K562 (cell line): ENCODE measurements at regions not wholly inside any gene's neighbourhood (a gene's known extent, or its start where the extent isn't known, plus 50 kb on each side); places are given as distances from the start of the nearest gene placed in this dataset.

ENCODE experiments used
- BCOR ChIP-seq: fragments of 450-650 bp; IDR thresholded peaks from 2 replicates; pipeline ENCODE4 v1.6.1; 2016
- BRD4 ChIP-seq: fragments of 200-600 bp; sonication (generic); IDR thresholded peaks from 2 replicates; pipeline ENCODE4 v1.6.1; 2017; ENCODE audit warnings: inconsistent platforms
- COPS2 ChIP-seq: fragments of 450-650 bp; conservative IDR thresholded peaks from 2 replicates; pipeline ENCODE4 v1.6.1; 2016; ENCODE audit warnings: mild to moderate bottlenecking, moderate library complexity
- ERF ChIP-seq: fragments of 450-650 bp; formaldehyde crosslinking; IDR thresholded peaks from 2 replicates; pipeline ENCODE4 v1.4.0; 2020; ENCODE audit warnings: mild to moderate bottlenecking, mixed read lengths
- FOXK1 ChIP-seq: sonication (generic); formaldehyde crosslinking; IDR thresholded peaks from 2 replicates; pipeline ENCODE4 v1.8.0; 2022; ENCODE audit warnings: missing genetic modification reagents, mild to moderate bottlenecking, borderline replicate concordance
- KAT7 ChIP-seq: sonication (generic); formaldehyde crosslinking; IDR thresholded peaks from 2 replicates; pipeline ENCODE4 v1.8.0; 2022; ENCODE audit warnings: missing genetic modification reagents, mild to moderate bottlenecking, borderline replicate concordance
- MAFG ChIP-seq: fragments of 450-650 bp; conservative IDR thresholded peaks from 2 replicates; pipeline ENCODE4 v1.6.1; 2016; ENCODE audit warnings: missing genetic modification characterization, missing compliant biosample characterization
- MBD2 ChIP-seq: sonication (generic); IDR thresholded peaks from 2 replicates; pipeline ENCODE4 v1.6.1; 2016; ENCODE audit warnings: low read depth, borderline replicate concordance
- NFXL1 ChIP-seq: fragments of 450-650 bp; formaldehyde crosslinking; IDR thresholded peaks from 2 replicates; pipeline ENCODE4 v1.4.0; 2021; ENCODE audit warnings: mild to moderate bottlenecking
- PTRF ChIP-seq: fragments of 450-650 bp; IDR thresholded peaks from 2 replicates; pipeline ENCODE4 v1.6.1; 2016; ENCODE audit warnings: mild to moderate bottlenecking, missing genetic modification characterization, missing compliant biosample characterization
- RB1 ChIP-seq: fragments of 450-650 bp; IDR thresholded peaks from 2 replicates; pipeline ENCODE4 v1.6.1; 2017; ENCODE audit warnings: low read depth, mild to moderate bottlenecking
- SMARCB1 ChIP-seq: IDR thresholded peaks from 2 replicates; pipeline ENCODE4 v1.6.1; 2011; ENCODE audit warnings: improper control_type of control experiment, low read depth; ENCODE audit not compliant: insufficient read length
- SNIP1 ChIP-seq: fragments of 450-650 bp; IDR thresholded peaks from 2 replicates; pipeline ENCODE4 v1.7.1; 2017; ENCODE audit warnings: low read depth, mild to moderate bottlenecking
- SRSF3 ChIP-seq: fragments of 200-400 bp; formaldehyde crosslinking; IDR thresholded peaks from 2 replicates; pipeline ENCODE4 v1.6.1; 2016; ENCODE audit warnings: mild to moderate bottlenecking, low read length, moderate library complexity; ENCODE audit not compliant: insufficient read depth
- TFAM ChIP-seq: fragments of 250-450 bp; sonication (Bioruptor Pico); conservative IDR thresholded peaks from 2 replicates; pipeline ENCODE4 v1.5.0; 2021; ENCODE audit warnings: mild to moderate bottlenecking, moderate library complexity
- ZFP36 ChIP-seq: fragments of 150-350 bp; IDR thresholded peaks from 2 replicates; pipeline ENCODE4 v1.6.1; 2018; ENCODE audit warnings: low read length, low read depth; ENCODE audit not compliant: partially characterized antibody
- ZNF143 ChIP-seq: sonication (generic); formaldehyde crosslinking; IDR thresholded peaks from 2 replicates; pipeline ENCODE4 v1.9.0; 2022; ENCODE audit warnings: mild to moderate bottlenecking, missing genetic modification reagents
- ZNF347 ChIP-seq: fragments of 450-650 bp; formaldehyde crosslinking; IDR thresholded peaks from 2 replicates; pipeline ENCODE4 v1.4.0; 2020; ENCODE audit warnings: low read depth, mild to moderate bottlenecking, moderate library complexity
- ZNF561 ChIP-seq: fragments of 450-650 bp; formaldehyde crosslinking; conservative IDR thresholded peaks from 2 replicates; pipeline ENCODE4 v1.4.0; 2020; ENCODE audit warnings: mild to moderate bottlenecking, moderate library complexity
- ZNF830 ChIP-seq: fragments of 250-450 bp; sonication (Bioruptor Pico); IDR thresholded peaks from 2 replicates; pipeline ENCODE4 v1.5.0; 2021; ENCODE audit warnings: mild to moderate bottlenecking
- TF ChIP-seq, protein P1 (sequence below): IDR thresholded peaks from 2 replicates; pipeline ENCODE4 v1.6.1; 2011; ENCODE audit warnings: borderline replicate concordance, low read depth, mild to moderate bottlenecking, moderate library complexity, low read length; ENCODE audit not compliant: insufficient read depth, poor library complexity, severe bottlenecking
- TF ChIP-seq, protein P2 (sequence below): fragments of 450-650 bp; IDR thresholded peaks from one replicate; pipeline ENCODE4 v1.6.1; 2018; ENCODE audit warnings: mild to moderate bottlenecking, moderate library complexity; ENCODE audit not compliant: partially characterized antibody
- TF ChIP-seq, protein P3 (sequence below): fragments of 450-650 bp; formaldehyde crosslinking; IDR thresholded peaks from 2 replicates; pipeline ENCODE4 v1.4.0; 2020; ENCODE audit warnings: mild to moderate bottlenecking, moderate library complexity
- TF ChIP-seq, protein P4 (sequence below): fragments of 450-650 bp; conservative IDR thresholded peaks from 2 replicates; pipeline ENCODE4 v1.6.1; 2016; ENCODE audit warnings: missing genetic modification characterization, low read depth, mild to moderate bottlenecking, missing compliant biosample characterization, moderate library complexity

DNA sequence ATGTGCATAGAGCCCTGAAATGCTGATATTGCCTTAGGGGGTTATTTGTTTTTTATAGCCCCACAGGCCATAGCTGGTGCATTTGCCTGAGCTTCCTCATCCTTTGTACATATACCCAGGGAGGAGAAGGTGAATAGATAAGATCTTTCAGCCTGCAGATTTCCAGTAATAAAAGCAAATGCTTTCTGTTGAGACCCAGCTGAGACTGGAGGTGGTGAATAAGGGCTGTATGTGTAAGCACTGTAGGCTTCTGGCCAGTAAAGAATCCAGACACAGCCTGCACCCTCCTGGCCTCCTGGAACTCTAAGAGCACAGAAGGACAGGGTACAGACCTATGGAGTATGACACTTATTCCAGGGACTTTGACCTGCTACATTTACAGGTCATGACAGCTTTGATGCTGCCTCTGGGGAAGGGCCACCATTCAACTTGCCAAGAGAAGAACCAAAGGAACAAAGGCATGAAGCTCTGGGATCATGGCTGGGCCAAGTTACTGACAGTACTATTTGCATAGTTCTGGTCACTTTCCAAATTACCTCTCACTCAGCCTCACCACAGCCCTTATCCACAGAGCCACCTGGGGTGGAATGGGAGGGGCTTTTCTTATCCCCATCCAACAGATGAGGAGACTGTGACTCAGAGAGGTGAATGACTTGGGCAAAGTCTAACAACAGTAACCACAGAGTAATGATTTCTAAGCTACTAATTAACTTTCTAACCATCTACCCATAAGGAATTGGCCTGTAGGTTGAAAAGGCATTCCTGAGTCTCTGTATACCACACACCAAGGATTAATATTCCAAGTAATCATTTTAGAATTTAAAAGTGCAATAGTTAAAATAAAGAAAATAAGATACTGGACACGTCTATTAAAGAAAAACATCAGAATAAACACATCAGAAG lies 604.5 kb upstream of the KLF4 start (continued):
- TF ChIP-seq, protein P1, sequence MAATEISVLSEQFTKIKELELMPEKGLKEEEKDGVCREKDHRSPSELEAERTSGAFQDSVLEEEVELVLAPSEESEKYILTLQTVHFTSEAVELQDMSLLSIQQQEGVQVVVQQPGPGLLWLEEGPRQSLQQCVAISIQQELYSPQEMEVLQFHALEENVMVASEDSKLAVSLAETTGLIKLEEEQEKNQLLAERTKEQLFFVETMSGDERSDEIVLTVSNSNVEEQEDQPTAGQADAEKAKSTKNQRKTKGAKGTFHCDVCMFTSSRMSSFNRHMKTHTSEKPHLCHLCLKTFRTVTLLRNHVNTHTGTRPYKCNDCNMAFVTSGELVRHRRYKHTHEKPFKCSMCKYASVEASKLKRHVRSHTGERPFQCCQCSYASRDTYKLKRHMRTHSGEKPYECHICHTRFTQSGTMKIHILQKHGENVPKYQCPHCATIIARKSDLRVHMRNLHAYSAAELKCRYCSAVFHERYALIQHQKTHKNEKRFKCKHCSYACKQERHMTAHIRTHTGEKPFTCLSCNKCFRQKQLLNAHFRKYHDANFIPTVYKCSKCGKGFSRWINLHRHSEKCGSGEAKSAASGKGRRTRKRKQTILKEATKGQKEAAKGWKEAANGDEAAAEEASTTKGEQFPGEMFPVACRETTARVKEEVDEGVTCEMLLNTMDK = no peak
- no peak for TF ChIP-seq TFAM
- peak; percentile 92 for TF ChIP-seq MBD2
- TF ChIP-seq, protein P2, sequence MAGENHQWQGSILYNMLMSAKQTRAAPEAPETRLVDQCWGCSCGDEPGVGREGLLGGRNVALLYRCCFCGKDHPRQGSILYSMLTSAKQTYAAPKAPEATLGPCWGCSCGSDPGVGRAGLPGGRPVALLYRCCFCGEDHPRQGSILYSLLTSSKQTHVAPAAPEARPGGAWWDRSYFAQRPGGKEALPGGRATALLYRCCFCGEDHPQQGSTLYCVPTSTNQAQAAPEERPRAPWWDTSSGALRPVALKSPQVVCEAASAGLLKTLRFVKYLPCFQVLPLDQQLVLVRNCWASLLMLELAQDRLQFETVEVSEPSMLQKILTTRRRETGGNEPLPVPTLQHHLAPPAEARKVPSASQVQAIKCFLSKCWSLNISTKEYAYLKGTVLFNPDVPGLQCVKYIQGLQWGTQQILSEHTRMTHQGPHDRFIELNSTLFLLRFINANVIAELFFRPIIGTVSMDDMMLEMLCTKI = no peak
- TF ChIP-seq ZNF347 (CRISPR knock-in tag) = no peak
- peak; percentile 88 for TF ChIP-seq MAFG (tag)
- peak; percentile 0; the same call in 1 of the 2 replicates for TF ChIP-seq BRD4
- TF ChIP-seq, protein P3, sequence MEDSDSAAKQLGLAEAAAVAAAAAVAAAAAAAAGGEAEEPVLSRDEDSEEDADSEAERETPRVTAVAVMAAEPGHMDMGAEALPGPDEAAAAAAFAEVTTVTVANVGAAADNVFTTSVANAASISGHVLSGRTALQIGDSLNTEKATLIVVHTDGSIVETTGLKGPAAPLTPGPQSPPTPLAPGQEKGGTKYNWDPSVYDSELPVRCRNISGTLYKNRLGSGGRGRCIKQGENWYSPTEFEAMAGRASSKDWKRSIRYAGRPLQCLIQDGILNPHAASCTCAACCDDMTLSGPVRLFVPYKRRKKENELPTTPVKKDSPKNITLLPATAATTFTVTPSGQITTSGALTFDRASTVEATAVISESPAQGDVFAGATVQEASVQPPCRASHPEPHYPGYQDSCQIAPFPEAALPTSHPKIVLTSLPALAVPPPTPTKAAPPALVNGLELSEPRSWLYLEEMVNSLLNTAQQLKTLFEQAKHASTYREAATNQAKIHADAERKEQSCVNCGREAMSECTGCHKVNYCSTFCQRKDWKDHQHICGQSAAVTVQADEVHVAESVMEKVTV = 0 out of 2 replicates have a peak, but pooled peaks have one; percentile 23
- no peak for TF ChIP-seq PTRF (tag)
- no peak for TF ChIP-seq SNIP1
- TF ChIP-seq ZNF561 (CRISPR knock-in tag) = no peak
- TF ChIP-seq, protein P4, sequence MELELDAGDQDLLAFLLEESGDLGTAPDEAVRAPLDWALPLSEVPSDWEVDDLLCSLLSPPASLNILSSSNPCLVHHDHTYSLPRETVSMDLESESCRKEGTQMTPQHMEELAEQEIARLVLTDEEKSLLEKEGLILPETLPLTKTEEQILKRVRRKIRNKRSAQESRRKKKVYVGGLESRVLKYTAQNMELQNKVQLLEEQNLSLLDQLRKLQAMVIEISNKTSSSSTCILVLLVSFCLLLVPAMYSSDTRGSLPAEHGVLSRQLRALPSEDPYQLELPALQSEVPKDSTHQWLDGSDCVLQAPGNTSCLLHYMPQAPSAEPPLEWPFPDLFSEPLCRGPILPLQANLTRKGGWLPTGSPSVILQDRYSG (tag) = no peak
- no peak for TF ChIP-seq KAT7
- TF ChIP-seq BCOR = peak; percentile 69
- TF ChIP-seq NFXL1 = no peak
- no peak for TF ChIP-seq FOXK1 (CRISPR knock-in tag)
- 0 out of 2 replicates have a peak, but pooled peaks have one; percentile 53 for TF ChIP-seq RB1
- TF ChIP-seq ZNF143 (CRISPR knock-in tag) = no peak
- TF ChIP-seq ERF (CRISPR knock-in tag) = peak; percentile 84
- no peak for TF ChIP-seq ZFP36
- TF ChIP-seq ZNF830 (CRISPR knock-in tag) = no peak
- TF ChIP-seq COPS2 = no peak
- TF ChIP-seq SMARCB1 = no peak
- no peak for TF ChIP-seq SRSF3
